ENCODE measurements at regions not wholly inside any gene's neighbourhood (a gene's known extent, or its start where the extent isn't known, plus 50 kb on each side); places are given as distances from the start of the nearest gene placed in this dataset.

DNA sequence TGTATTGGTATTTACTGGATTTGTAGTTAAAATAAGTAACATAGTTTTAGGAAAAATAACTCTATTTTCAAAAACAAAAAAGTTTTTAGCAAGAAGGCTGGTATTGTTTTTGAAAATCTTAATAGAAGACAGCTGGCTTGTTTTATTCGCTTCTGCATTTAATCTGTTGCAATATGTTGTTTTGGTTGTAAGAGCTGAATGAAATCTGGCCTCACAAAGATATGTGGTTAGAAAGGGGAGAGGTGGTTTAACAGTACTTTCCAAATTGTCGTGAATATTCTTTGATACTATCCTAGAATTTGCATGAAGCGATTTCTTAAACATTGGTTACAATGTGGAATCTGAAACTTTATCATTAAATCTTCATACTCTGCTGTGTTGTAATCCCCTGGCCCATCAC, 355.9 kb upstream of the FZD8 start:
- TF ChIP-seq CTCF (IDR thresholded peaks at IDR 0.05 in 4 of 5, conservative IDR thresholded peaks at IDR 0.05 in 1 of 5) (no peak), POLR2A (IDR thresholded peaks at IDR 0.05) (no peak)

Data from gastrocnemius medialis (tissue), 4 donors.